Keratinocyte (primary cell): ENCODE measurements at regions not wholly inside any gene's neighbourhood (a gene's known extent, or its start where the extent isn't known, plus 50 kb on each side); places are given as distances from the start of the nearest gene placed in this dataset.

Source experiments
- DNase-seq: peaks from one replicate; pipeline ENCODE4 v3.0.0-alpha.2; 2011; ENCODE audit warnings: low read depth, missing footprints, low spot score
- FAIRE-seq: peaks from 2 replicates; lab custom pipeline; 2011; peaks lifted over from hg19 to GRCh38; lab: Jason Lieb, UNC
- H2AFZ ChIP-seq: 2 replicates; pipeline ENCODE4 v1.6.0; 2012; ENCODE audit warnings: low read length, control low read depth, inconsistent platforms; ENCODE audit not compliant: control insufficient read depth
- H3K27ac ChIP-seq: 2 replicates; pipeline ENCODE4 v1.5.1; 2011; ENCODE audit warnings: low read length; ENCODE audit not compliant: control insufficient read depth, insufficient read depth
- H3K27me3 ChIP-seq: 3 replicates; pipeline ENCODE4 v1.6.0; 2011; ENCODE audit warnings: low read length; ENCODE audit not compliant: control insufficient read depth, insufficient read depth; ENCODE audit errors: extremely low read depth
- H3K36me3 ChIP-seq, 2 experiments: 2 replicates in 1 of 2; 3 replicates in 1 of 2; pipeline ENCODE4 v1.5.1; 2011; ENCODE audit warnings: low read length in 2 of 2, mild to moderate bottlenecking in 1 of 2; ENCODE audit not compliant: control insufficient read depth in 2 of 2, insufficient read depth in 2 of 2; ENCODE audit errors: extremely low read depth in 1 of 2
- H3K4me1 ChIP-seq: 3 replicates; pipeline ENCODE4 v1.5.1; 2011; ENCODE audit warnings: low read length; ENCODE audit not compliant: control insufficient read depth, insufficient read depth; ENCODE audit errors: extremely low read depth
- H3K4me2 ChIP-seq: 3 replicates; pipeline ENCODE4 v1.6.0; 2011; ENCODE audit warnings: low read depth, low read length; ENCODE audit not compliant: control insufficient read depth, insufficient read depth; ENCODE audit errors: extremely low read depth
- H3K4me3 ChIP-seq, 3 experiments: fragments of 200-600 bp in 1 of 3; sonication (generic) in 1 of 3; 2 replicates in 2 of 3; 3 replicates in 1 of 3; pipeline ENCODE4 v1.5.1; 2011 to 2016; ENCODE audit warnings: low read length in 3 of 3, mild to moderate bottlenecking in 3 of 3, control low read depth in 2 of 3, inconsistent platforms in 1 of 3, low read depth in 1 of 3, mixed read lengths in 1 of 3, mixed run types in 1 of 3, moderate library complexity in 1 of 3; ENCODE audit not compliant: control insufficient read depth in 2 of 3, insufficient read depth in 2 of 3; ENCODE audit errors: extremely low read depth in 1 of 3
- H3K79me2 ChIP-seq: 2 replicates; pipeline ENCODE4 v1.6.0; 2012; ENCODE audit warnings: low read length; ENCODE audit not compliant: control insufficient read depth, insufficient read depth
- H3K9ac ChIP-seq: 3 replicates; pipeline ENCODE4 v1.6.0; 2011; ENCODE audit warnings: low read length; ENCODE audit not compliant: control insufficient read depth, insufficient read depth; ENCODE audit errors: extremely low read depth
- H3K9me1 ChIP-seq: 3 replicates; pipeline ENCODE4 v1.6.0; 2011; ENCODE audit warnings: low read length; ENCODE audit not compliant: control insufficient read depth, insufficient read depth; ENCODE audit errors: extremely low read depth
- H3K9me3 ChIP-seq: 2 replicates; pipeline ENCODE4 v1.5.1; 2012; ENCODE audit warnings: low read depth, low read length; ENCODE audit not compliant: control insufficient read depth
- H4K20me1 ChIP-seq: 3 replicates; pipeline ENCODE4 v1.6.0; 2011; ENCODE audit warnings: low read length; ENCODE audit not compliant: control insufficient read depth, insufficient read depth; ENCODE audit errors: extremely low read depth
- CTCF ChIP-seq, 3 experiments: IDR thresholded peaks in 1 of 3; conservative IDR thresholded peaks in 1 of 3; optimal IDR thresholded peaks in 1 of 3; 2 replicates in 2 of 3; 3 replicates in 1 of 3; pipeline versions ENCODE3 to v1.5.1; 2011; ENCODE audit warnings: low read length in 3 of 3, mild to moderate bottlenecking in 3 of 3, moderate library complexity in 2 of 3, control low read depth in 1 of 3, inconsistent platforms in 1 of 3; ENCODE audit not compliant: insufficient read depth in 2 of 3; ENCODE audit errors: extremely low read depth in 1 of 3
- EZH2 ChIP-seq: IDR thresholded peaks from one replicate; pipeline ENCODE4 v1.6.1; 2012; ENCODE audit warnings: inconsistent platforms, mild to moderate bottlenecking, low read length, moderate library complexity
- dilution Hi-C: fragments of 300-500 bp; cut with MboI; formaldehyde crosslinking; loops from one replicate; pipeline ENCODE4 v1.7.0; 2020; ENCODE audit warnings: low sequenced_read_pairs; ENCODE audit not compliant: extremely low pct_ligation_motif_present

- H3K9me1 ChIP-seq: no peaks in the 10 kb centered on the region
- no peaks in the 10 kb centered on the region for H3K79me2 ChIP-seq
- FAIRE-seq (no peak), DNase-seq (no peak)
- no peak overlapping the region for H2AFZ ChIP-seq
- peaks cover 11% of the 10 kb centered on the region for H3K4me1 ChIP-seq
- H3K4me2 ChIP-seq: no peak overlapping the region
- H3K27ac ChIP-seq: no peak overlapping the region
- H4K20me1 ChIP-seq: no peaks in the 10 kb centered on the region
- TF ChIP-seq CTCF (optimal IDR thresholded peaks at IDR 0.05 in 1 of 3, IDR thresholded peaks at IDR 0.05 in 1 of 3, conservative IDR thresholded peaks at IDR 0.05 in 1 of 3; ENCODE audit: extremely low read depth in 1 of 3, insufficient read depth in 2 of 3, low read length in 3 of 3): no peak
- TF ChIP-seq EZH2: no peak
- no peaks in the 10 kb centered on the region for H3K36me3 ChIP-seq
- H3K9me3 ChIP-seq: no peaks in the 10 kb centered on the region
- no peak overlapping the region for H3K4me3 ChIP-seq
- H3K27me3 ChIP-seq: no peaks in the 10 kb centered on the region
- no peak overlapping the region for H3K9ac ChIP-seq
- dilution Hi-C loops: no loop called here
Measured at GRCh38 chr11:109317726-109318125, 104.3 kb upstream of the C11orf87 start.

GRCh38 chr11:109320595-109320994, 101.4 kb upstream of the C11orf87 start:
- DNase-seq (peak; percentile 26), FAIRE-seq (peak; percentile 88)
- Histone ChIP-seq H4K20me1 (no peaks in the 10 kb centered on the region), H2AFZ (no peak overlapping the region), H3K9ac (no peak overlapping the region), H3K4me1 (peaks cover 11% of the 10 kb centered on the region), H3K9me1 (no peaks in the 10 kb centered on the region), H3K27ac (no peak overlapping the region), H3K36me3 (no peaks in the 10 kb centered on the region), H3K27me3 (no peaks in the 10 kb centered on the region), H3K4me2 (peak overlapping the region; percentile 39), H3K79me2 (no peaks in the 10 kb centered on the region), H3K4me3 (no peak overlapping the region), H3K9me3 (no peaks in the 10 kb centered on the region)
- dilution Hi-C loops: no loop called here
- TF ChIP-seq CTCF (optimal IDR thresholded peaks at IDR 0.05 in 1 of 3, IDR thresholded peaks at IDR 0.05 in 1 of 3, conservative IDR thresholded peaks at IDR 0.05 in 1 of 3; ENCODE audit: extremely low read depth in 1 of 3, insufficient read depth in 2 of 3, low read length in 3 of 3) (no peak), EZH2 (no peak)
